A673 (cell line): ENCODE measurements at regions not wholly inside any gene's neighbourhood (a gene's known extent, or its start where the extent isn't known, plus 50 kb on each side); places are given as distances from the start of the nearest gene placed in this dataset.

Source experiments
- CTCF ChIP-seq: fragments of 300-800, 200-600 bp; sonication (generic); conservative IDR thresholded peaks from 2 replicates; pipeline ENCODE4 v1.5.1; 2017; ENCODE audit warnings: low read depth, mild to moderate bottlenecking, antibody characterized with exemption, low read length, moderate library complexity, mixed read lengths
- EZH2 ChIP-seq: fragments of 200-600 bp; sonication (generic); IDR thresholded peaks from 2 replicates; pipeline ENCODE4 v1.6.1; 2017; ENCODE audit warnings: borderline replicate concordance, low read depth, mild to moderate bottlenecking, mixed read lengths, antibody characterized with exemption, low read length; ENCODE audit not compliant: poor library complexity, severe bottlenecking

- TF ChIP-seq CTCF (no peak), EZH2 (no peak)
Observed at GRCh38 chr13:47326061-47326460, 429.2 kb upstream of the HTR2A start.
